ENCODE measurements at regions not wholly inside any gene's neighbourhood (a gene's known extent, or its start where the extent isn't known, plus 50 kb on each side); places are given as distances from the start of the nearest gene placed in this dataset.

DNA sequence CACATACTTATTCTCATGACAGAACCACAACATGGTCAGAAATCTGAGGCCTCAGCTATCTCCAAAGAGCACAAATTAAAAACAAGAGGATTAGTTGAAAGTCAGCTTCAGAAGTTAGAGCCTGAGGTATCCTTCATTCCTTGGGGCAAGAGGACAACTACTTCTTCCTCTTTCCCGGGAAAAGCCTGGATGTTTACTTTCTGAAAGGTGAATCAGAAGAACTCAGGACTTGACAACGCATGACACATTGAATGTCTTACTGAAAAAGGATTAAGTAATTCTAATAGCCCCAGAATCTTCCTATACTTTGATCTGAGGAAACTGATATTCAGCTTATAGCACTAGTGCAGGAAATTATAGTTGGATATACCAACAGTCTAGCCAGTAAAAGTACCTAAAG lies 573.2 kb downstream of the METTL4 start:
- DNase-seq (ENCODE audit: low spot score), result no peak
- H3K27ac ChIP-seq, result no peak overlapping the region
- ChIA-PET POLR2A (ENCODE audit: low non-redundant PET) (no interaction called here), CTCF (interaction anchor here (0.6 kb wide), 1 partner anchor 34 kb away, joined by 3 read pairs; no protein-coding TSS in a partner anchor)
- TF ChIP-seq, protein P1, sequence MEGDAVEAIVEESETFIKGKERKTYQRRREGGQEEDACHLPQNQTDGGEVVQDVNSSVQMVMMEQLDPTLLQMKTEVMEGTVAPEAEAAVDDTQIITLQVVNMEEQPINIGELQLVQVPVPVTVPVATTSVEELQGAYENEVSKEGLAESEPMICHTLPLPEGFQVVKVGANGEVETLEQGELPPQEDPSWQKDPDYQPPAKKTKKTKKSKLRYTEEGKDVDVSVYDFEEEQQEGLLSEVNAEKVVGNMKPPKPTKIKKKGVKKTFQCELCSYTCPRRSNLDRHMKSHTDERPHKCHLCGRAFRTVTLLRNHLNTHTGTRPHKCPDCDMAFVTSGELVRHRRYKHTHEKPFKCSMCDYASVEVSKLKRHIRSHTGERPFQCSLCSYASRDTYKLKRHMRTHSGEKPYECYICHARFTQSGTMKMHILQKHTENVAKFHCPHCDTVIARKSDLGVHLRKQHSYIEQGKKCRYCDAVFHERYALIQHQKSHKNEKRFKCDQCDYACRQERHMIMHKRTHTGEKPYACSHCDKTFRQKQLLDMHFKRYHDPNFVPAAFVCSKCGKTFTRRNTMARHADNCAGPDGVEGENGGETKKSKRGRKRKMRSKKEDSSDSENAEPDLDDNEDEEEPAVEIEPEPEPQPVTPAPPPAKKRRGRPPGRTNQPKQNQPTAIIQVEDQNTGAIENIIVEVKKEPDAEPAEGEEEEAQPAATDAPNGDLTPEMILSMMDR (conservative IDR thresholded peaks at IDR 0.05; ENCODE audit: low read depth), result no peak

GRCh38 chr18:1999387-1999786 lies 571.9 kb downstream of the METTL4 start:
- ChIA-PET CTCF (interaction anchor here (0.6 kb wide), 1 partner anchor 1287 kb away, joined by 3 read pairs; no protein-coding TSS in a partner anchor), POLR2A (ENCODE audit: low non-redundant PET) (interaction anchor here (0.6 kb wide), 1 partner anchor 28 kb away, joined by 5 read pairs; no protein-coding TSS in a partner anchor)
- no peak for DNase-seq (ENCODE audit: low spot score)

GRCh38 chr18:2002151-2002550 lies 569.2 kb downstream of the METTL4 start:
- DNase-seq (ENCODE audit: low spot score), result no peak
- TF ChIP-seq, protein P1 (conservative IDR thresholded peaks at IDR 0.05; ENCODE audit: low read depth), result no peak
- POLR2A ChIA-PET (ENCODE audit: low non-redundant PET), result no interaction called here
- CTCF ChIA-PET, result no interaction called here
- H3K27ac ChIP-seq, result no peak overlapping the region

More at GRCh38 chr18:1999387-1999786, 571.9 kb downstream of the METTL4 start:
- TF ChIP-seq, protein P1 (conservative IDR thresholded peaks at IDR 0.05; ENCODE audit: low read depth), result no peak
- no peak overlapping the region for H3K27ac ChIP-seq

DNA sequence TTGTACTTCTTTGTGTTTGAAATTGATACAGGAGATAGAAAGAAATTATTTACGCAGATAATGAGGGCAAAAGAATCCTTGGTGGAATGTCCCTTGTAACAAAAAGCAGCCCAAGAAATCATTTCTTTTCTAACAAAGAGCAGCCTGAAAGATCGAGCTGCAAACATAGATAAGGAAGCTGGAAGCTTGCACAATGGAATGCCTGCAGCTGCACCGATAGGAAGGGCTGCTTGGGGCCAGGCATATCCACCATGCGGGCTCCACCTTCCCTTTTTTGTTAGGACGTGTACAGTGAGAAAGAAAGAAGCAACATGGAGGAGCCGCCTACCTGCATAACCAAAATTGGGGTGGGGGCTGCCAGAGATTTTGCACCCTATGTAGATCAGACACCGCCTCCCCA lies 568.7 kb downstream of the METTL4 start:
- CTCF ChIA-PET, result interaction anchor here (0.7 kb wide), 1 partner anchor 16 kb away, joined by 3 read pairs; no protein-coding TSS in a partner anchor
- DNase-seq (ENCODE audit: low spot score), result no peak
- TF ChIP-seq, protein P1 (conservative IDR thresholded peaks at IDR 0.05; ENCODE audit: low read depth), result no peak

DNA sequence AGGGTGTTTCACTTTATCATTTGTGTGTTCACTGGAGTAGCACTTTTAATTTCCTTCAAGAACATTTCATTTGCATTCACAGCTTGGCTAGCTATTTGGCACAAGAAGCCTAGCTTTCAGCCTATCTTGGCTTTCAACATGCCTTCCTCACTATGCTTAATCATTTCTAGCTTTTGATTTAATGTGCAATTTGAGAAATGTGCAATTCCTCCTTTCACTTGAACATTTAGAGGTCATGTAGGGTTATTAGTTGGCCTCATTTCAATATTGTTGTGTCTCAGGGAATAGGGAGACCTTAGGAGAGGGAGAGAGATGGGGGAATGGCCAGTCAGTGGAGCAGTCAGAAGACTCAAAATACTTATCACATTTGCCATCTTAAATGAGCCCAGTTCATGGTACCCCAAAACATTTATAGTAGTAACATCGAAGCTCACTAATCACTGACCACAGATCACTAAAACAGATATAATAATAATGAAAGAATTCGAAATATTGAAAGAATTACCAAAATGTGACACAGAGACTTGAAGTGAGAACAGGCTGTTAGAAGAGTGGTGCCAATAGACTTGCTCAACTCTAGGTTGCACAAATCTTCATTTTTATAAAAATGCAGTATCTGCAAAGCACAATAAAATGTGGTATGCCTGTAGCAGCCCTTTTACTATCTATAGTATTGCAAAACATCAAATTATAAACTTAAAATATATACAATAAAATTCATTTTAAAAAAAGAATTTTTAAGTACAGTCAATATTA lies 561.2 kb downstream of the METTL4 start:
- no peak for DNase-seq (ENCODE audit: low spot score)
- TF ChIP-seq, protein P1 (conservative IDR thresholded peaks at IDR 0.05; ENCODE audit: low read depth), result no peak
- ChIA-PET POLR2A (ENCODE audit: low non-redundant PET) (no interaction called here), CTCF (no interaction called here)
- H3K27ac ChIP-seq, result no peak overlapping the region

More for the DNA sequence above, 568.7 kb downstream of the METTL4 start:
- POLR2A ChIA-PET (ENCODE audit: low non-redundant PET), result no interaction called here
- H3K27ac ChIP-seq, result no peak overlapping the region

- no peak for DNase-seq (ENCODE audit: low spot score)
- no peak overlapping the region for H3K27ac ChIP-seq
- ChIA-PET POLR2A (ENCODE audit: low non-redundant PET) (no interaction called here), CTCF (no interaction called here)
- TF ChIP-seq, protein P1 (conservative IDR thresholded peaks at IDR 0.05; ENCODE audit: low read depth), result no peak
Observed at GRCh38 chr18:2027016-2027415, 544.3 kb downstream of the METTL4 start.
